HEK293 (cell line): ENCODE measurements at regions not wholly inside any gene's neighbourhood (a gene's known extent, or its start where the extent isn't known, plus 50 kb on each side); places are given as distances from the start of the nearest gene placed in this dataset.

Experiments
- CTCF ChIA-PET: fragments of 350-600 bp; formaldehyde crosslinking; extraction: SDS; loops from one replicate; lab custom pipeline; 2021; ENCODE audit warnings: antibody characterized with exemption; lab: Yijun Ruan, JAX
- POLR2A ChIA-PET: fragments of 300-600 bp; formaldehyde crosslinking; extraction: SDS; loops from one replicate; lab custom pipeline; 2020; ENCODE audit warnings: antibody characterized with exemption, inconsistent platforms; lab: Yijun Ruan, JAX
- H3K27ac ChIP-seq: fragments of 200-500 bp; sonication (Bioruptor generic); 2 replicates; pipeline ENCODE4 v1.5.1; 2014; ENCODE audit warnings: low read depth, low read length, control low read depth, inconsistent platforms; ENCODE audit errors: extremely low read depth
- H3K36me3 ChIP-seq, 2 experiments: fragments of 200-500 bp in 1 of 2; sonication (Bioruptor generic) in 1 of 2; 1 replicate in 1 of 2; 2 replicates in 1 of 2; pipeline ENCODE4 v1.5.1; 2014 to 2017; ENCODE audit warnings: inconsistent platforms in 2 of 2, low read length in 2 of 2; ENCODE audit not compliant: control insufficient read depth in 2 of 2, insufficient read depth in 1 of 2
- H3K4me1 ChIP-seq: fragments of 200-500 bp; sonication (Bioruptor generic); 2 replicates; pipeline ENCODE4 v1.5.1; 2014; ENCODE audit warnings: mild to moderate bottlenecking, low read length, inconsistent platforms; ENCODE audit not compliant: control insufficient read depth, insufficient read depth
- H3K4me3 ChIP-seq: 2 replicates; pipeline ENCODE4 v1.5.1; 2011; ENCODE audit warnings: low read depth, mild to moderate bottlenecking, control low read depth, low read length, moderate library complexity
- H3K9me3 ChIP-seq: fragments of 200-500 bp; sonication (Bioruptor generic); 2 replicates; pipeline ENCODE4 v1.5.1; 2014; ENCODE audit warnings: low read depth, low read length, inconsistent platforms; ENCODE audit not compliant: control insufficient read depth, insufficient read depth
- FEZF1 ChIP-seq: fragments of 450-650 bp; formaldehyde crosslinking; IDR thresholded peaks from 2 replicates; pipeline ENCODE4 v1.5.1; 2016; ENCODE audit warnings: missing biosample characterization, missing genetic modification characterization
- GLI2 ChIP-seq: fragments of 450-650 bp; formaldehyde crosslinking; IDR thresholded peaks from 2 replicates; pipeline ENCODE4; 2017; ENCODE audit warnings: missing biosample characterization, missing genetic modification characterization, low read depth, borderline replicate concordance
- HOXA7 ChIP-seq: sonication (generic); formaldehyde crosslinking; IDR thresholded peaks from 2 replicates; pipeline ENCODE4 v1.8.1; 2022; ENCODE audit warnings: missing genetic modification reagents, borderline replicate concordance
- MYNN ChIP-seq: fragments of 450-650 bp; formaldehyde crosslinking; IDR thresholded peaks from 2 replicates; pipeline ENCODE4 v1.5.1; 2016; ENCODE audit warnings: missing biosample characterization, missing genetic modification characterization, borderline replicate concordance
- WT1 ChIP-seq: fragments of 450-650 bp; formaldehyde crosslinking; IDR thresholded peaks from 2 replicates; pipeline ENCODE4 v1.5.1; 2016; ENCODE audit warnings: missing biosample characterization, missing genetic modification characterization
- ZBTB21 ChIP-seq: fragments of 450-650 bp; formaldehyde crosslinking; IDR thresholded peaks from 2 replicates; pipeline ENCODE4 v1.5.1; 2017; ENCODE audit warnings: missing biosample characterization, missing genetic modification characterization
- ZFHX2 ChIP-seq: fragments of 450-650 bp; formaldehyde crosslinking; conservative IDR thresholded peaks from 2 replicates; pipeline ENCODE4 v1.5.1; 2016; ENCODE audit warnings: missing biosample characterization, missing genetic modification characterization
- ZFP3 ChIP-seq: fragments of 450-650 bp; formaldehyde crosslinking; IDR thresholded peaks from 2 replicates; pipeline ENCODE4 v1.5.1; 2016; ENCODE audit warnings: low read depth, missing biosample characterization, missing genetic modification characterization
- ZNF140 ChIP-seq: fragments of 450-650 bp; formaldehyde crosslinking; IDR thresholded peaks from 2 replicates; pipeline ENCODE4 v1.5.1; 2016; ENCODE audit warnings: missing biosample characterization, missing genetic modification characterization
- ZNF157 ChIP-seq: fragments of 450-650 bp; formaldehyde crosslinking; IDR thresholded peaks from 2 replicates; pipeline ENCODE4 v1.5.1; 2016; ENCODE audit warnings: missing biosample characterization, missing genetic modification characterization
- ZNF2 ChIP-seq: fragments of 450-650 bp; formaldehyde crosslinking; IDR thresholded peaks from 2 replicates; pipeline ENCODE4 v1.5.1; 2016; ENCODE audit warnings: missing biosample characterization, missing genetic modification characterization
- ZNF239 ChIP-seq: fragments of 450-650 bp; formaldehyde crosslinking; IDR thresholded peaks from 2 replicates; pipeline ENCODE4 v1.5.1; 2016; ENCODE audit warnings: missing biosample characterization, missing genetic modification characterization
- ZNF266 ChIP-seq: fragments of 450-650 bp; formaldehyde crosslinking; IDR thresholded peaks from 2 replicates; pipeline ENCODE4 v1.5.1; 2016; ENCODE audit warnings: missing biosample characterization, missing genetic modification characterization, low read depth
- ZNF48 ChIP-seq: fragments of 450-650 bp; formaldehyde crosslinking; IDR thresholded peaks from 2 replicates; pipeline ENCODE4 v1.5.1; 2016; ENCODE audit warnings: missing biosample characterization, missing genetic modification characterization
- ZNF514 ChIP-seq: fragments of 450-650 bp; formaldehyde crosslinking; IDR thresholded peaks from 2 replicates; pipeline ENCODE4 v1.5.1; 2016; ENCODE audit warnings: missing biosample characterization, missing genetic modification characterization
- TF ChIP-seq, protein P1 (sequence below): fragments of 450-650 bp; formaldehyde crosslinking; IDR thresholded peaks from 2 replicates; pipeline ENCODE4 v1.5.1; 2016; ENCODE audit warnings: missing biosample characterization, missing genetic modification characterization
- TF ChIP-seq, protein P2 (sequence below): fragments of 450-650 bp; formaldehyde crosslinking; IDR thresholded peaks from 2 replicates; pipeline ENCODE4 v1.5.1; 2016; ENCODE audit warnings: missing biosample characterization, missing genetic modification characterization
- TF ChIP-seq, protein P3 (sequence below): fragments of 450-650 bp; formaldehyde crosslinking; IDR thresholded peaks from 2 replicates; pipeline ENCODE4 v1.5.1; 2016; ENCODE audit warnings: missing biosample characterization, missing genetic modification characterization, low read depth
- TF ChIP-seq, protein P4 (sequence below): fragments of 450-650 bp; formaldehyde crosslinking; IDR thresholded peaks from 2 replicates; pipeline ENCODE4 v1.5.1; 2017; ENCODE audit warnings: missing biosample characterization, missing genetic modification characterization
- TF ChIP-seq, protein P5 (sequence below): fragments of 450-650 bp; formaldehyde crosslinking; IDR thresholded peaks from 2 replicates; pipeline ENCODE4 v1.5.1; 2016; ENCODE audit warnings: missing biosample characterization, missing genetic modification characterization
- TF ChIP-seq, protein P6 (sequence below): fragments of 450-650 bp; formaldehyde crosslinking; IDR thresholded peaks from 2 replicates; pipeline ENCODE4; 2016; ENCODE audit warnings: missing biosample characterization, missing genetic modification characterization

DNA sequence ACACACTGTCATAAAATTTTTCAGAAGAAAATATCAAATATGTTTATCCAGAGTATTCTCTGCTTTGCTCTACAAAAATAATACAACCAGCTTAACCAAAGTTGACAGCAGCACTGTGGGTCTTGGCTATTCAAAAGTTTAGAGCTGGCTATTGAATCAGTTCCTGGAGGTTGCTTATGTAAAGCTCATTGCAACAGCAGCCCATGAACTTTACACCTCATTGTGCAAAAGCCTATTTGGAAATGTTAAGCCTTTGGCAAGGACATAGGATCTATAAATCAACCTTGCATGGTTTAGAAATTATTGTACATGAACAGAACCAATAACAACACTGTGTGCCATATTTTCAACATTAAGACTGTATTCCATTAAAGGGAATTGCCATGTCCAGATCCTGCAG is 714.9 kb downstream of the ADGRL2 start:
- no peaks in the 10 kb centered on the region for H3K36me3 ChIP-seq
- CTCF ChIA-PET = no interaction called here
- no peak overlapping the region for H3K4me3 ChIP-seq
- H3K27ac ChIP-seq = no peak overlapping the region
- POLR2A ChIA-PET = no interaction called here
- TF ChIP-seq, protein P1, sequence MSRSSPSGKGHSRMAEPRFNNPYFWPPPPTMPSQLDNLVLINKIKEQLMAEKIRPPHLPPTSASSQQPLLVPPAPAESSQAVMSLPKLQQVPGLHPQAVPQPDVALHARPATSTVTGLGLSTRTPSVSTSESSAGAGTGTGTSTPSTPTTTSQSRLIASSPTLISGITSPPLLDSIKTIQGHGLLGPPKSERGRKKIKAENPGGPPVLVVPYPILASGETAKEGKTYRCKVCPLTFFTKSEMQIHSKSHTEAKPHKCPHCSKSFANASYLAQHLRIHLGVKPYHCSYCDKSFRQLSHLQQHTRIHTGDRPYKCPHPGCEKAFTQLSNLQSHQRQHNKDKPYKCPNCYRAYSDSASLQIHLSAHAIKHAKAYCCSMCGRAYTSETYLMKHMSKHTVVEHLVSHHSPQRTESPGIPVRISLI (tag by site-specific recombination) = no peak
- no peak for TF ChIP-seq ZFP3 (tag by site-specific recombination)
- no peak for TF ChIP-seq ZNF2 (tag by site-specific recombination)
- no peak for TF ChIP-seq GLI2 (tag by site-specific recombination)
- no peak for TF ChIP-seq MYNN
- no peak for TF ChIP-seq ZFHX2 (tag by site-specific recombination)
- TF ChIP-seq, protein P2, sequence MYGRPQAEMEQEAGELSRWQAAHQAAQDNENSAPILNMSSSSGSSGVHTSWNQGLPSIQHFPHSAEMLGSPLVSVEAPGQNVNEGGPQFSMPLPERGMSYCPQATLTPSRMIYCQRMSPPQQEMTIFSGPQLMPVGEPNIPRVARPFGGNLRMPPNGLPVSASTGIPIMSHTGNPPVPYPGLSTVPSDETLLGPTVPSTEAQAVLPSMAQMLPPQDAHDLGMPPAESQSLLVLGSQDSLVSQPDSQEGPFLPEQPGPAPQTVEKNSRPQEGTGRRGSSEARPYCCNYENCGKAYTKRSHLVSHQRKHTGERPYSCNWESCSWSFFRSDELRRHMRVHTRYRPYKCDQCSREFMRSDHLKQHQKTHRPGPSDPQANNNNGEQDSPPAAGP (tag by site-specific recombination) = no peak
- TF ChIP-seq FEZF1 (tag by site-specific recombination) = no peak
- no peak for TF ChIP-seq ZNF266 (tag by site-specific recombination)
- TF ChIP-seq ZNF157 (tag by site-specific recombination) = no peak
- TF ChIP-seq, protein P3, sequence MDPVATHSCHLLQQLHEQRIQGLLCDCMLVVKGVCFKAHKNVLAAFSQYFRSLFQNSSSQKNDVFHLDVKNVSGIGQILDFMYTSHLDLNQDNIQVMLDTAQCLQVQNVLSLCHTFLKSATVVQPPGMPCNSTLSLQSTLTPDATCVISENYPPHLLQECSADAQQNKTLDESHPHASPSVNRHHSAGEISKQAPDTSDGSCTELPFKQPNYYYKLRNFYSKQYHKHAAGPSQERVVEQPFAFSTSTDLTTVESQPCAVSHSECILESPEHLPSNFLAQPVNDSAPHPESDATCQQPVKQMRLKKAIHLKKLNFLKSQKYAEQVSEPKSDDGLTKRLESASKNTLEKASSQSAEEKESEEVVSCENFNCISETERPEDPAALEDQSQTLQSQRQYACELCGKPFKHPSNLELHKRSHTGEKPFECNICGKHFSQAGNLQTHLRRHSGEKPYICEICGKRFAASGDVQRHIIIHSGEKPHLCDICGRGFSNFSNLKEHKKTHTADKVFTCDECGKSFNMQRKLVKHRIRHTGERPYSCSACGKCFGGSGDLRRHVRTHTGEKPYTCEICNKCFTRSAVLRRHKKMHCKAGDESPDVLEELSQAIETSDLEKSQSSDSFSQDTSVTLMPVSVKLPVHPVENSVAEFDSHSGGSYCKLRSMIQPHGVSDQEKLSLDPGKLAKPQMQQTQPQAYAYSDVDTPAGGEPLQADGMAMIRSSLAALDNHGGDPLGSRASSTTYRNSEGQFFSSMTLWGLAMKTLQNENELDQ (tag by site-specific recombination) = no peak
- TF ChIP-seq ZBTB21 = no peak
- no peak for TF ChIP-seq ZNF48 (tag by site-specific recombination)
- no peaks in the 10 kb centered on the region for H3K4me1 ChIP-seq
- no peaks in the 10 kb centered on the region for H3K9me3 ChIP-seq

DNA sequence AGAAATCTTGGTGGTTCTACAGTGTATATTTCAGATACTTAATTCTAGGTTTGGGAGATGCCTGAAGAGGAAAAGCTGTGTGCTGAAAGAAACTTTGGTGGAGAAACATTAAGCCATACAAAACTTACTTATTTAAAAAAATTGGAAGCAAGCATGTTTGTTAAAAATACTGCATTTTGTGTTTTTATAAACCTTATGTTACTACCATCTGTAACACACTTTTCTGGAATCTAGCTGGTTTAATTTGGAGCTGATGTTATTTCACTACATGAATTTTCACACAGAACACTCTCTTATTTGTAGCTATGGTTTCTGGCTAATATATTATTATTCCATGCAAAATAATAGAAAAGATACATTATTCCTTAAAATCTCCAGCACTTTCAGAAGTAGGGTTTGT is 710.7 kb downstream of the ADGRL2 start:
- no peak overlapping the region for H3K27ac ChIP-seq
- H3K9me3 ChIP-seq = no peaks in the 10 kb centered on the region
- H3K4me1 ChIP-seq = no peaks in the 10 kb centered on the region
- no peaks in the 10 kb centered on the region for H3K36me3 ChIP-seq
- H3K4me3 ChIP-seq = no peak overlapping the region
- ChIA-PET POLR2A (interaction anchor here (0.6 kb wide), 1 partner anchor 522 kb away, joined by 3 read pairs; no protein-coding TSS in a partner anchor), CTCF (no interaction called here)
- TF ChIP-seq, protein P4, sequence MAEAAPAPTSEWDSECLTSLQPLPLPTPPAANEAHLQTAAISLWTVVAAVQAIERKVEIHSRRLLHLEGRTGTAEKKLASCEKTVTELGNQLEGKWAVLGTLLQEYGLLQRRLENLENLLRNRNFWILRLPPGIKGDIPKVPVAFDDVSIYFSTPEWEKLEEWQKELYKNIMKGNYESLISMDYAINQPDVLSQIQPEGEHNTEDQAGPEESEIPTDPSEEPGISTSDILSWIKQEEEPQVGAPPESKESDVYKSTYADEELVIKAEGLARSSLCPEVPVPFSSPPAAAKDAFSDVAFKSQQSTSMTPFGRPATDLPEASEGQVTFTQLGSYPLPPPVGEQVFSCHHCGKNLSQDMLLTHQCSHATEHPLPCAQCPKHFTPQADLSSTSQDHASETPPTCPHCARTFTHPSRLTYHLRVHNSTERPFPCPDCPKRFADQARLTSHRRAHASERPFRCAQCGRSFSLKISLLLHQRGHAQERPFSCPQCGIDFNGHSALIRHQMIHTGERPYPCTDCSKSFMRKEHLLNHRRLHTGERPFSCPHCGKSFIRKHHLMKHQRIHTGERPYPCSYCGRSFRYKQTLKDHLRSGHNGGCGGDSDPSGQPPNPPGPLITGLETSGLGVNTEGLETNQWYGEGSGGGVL (tag by site-specific recombination) = no peak
- no peak for TF ChIP-seq ZNF239 (tag by site-specific recombination)
- no peak for TF ChIP-seq ZNF140
- TF ChIP-seq HOXA7 (CRISPR knock-in tag) = no peak
- no peak for TF ChIP-seq WT1 (tag by site-specific recombination)
- TF ChIP-seq, protein P5, sequence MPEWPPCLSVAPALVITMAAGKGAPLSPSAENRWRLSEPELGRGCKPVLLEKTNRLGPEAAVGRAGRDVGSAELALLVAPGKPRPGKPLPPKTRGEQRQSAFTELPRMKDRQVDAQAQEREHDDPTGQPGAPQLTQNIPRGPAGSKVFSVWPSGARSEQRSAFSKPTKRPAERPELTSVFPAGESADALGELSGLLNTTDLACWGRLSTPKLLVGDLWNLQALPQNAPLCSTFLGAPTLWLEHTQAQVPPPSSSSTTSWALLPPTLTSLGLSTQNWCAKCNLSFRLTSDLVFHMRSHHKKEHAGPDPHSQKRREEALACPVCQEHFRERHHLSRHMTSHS (tag by site-specific recombination) = no peak
- TF ChIP-seq, protein P6, sequence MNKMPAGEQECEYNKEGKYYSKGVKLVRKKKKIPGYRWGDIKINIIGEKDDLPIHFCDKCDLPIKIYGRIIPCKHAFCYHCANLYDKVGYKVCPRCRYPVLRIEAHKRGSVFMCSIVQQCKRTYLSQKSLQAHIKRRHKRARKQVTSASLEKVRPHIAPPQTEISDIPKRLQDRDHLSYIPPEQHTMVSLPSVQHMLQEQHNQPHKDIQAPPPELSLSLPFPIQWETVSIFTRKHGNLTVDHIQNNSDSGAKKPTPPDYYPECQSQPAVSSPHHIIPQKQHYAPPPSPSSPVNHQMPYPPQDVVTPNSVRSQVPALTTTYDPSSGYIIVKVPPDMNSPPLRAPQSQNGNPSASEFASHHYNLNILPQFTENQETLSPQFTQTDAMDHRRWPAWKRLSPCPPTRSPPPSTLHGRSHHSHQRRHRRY (tag by site-specific recombination) = no peak
- no peak for TF ChIP-seq ZNF514
